ENCODE measurements at regions not wholly inside any gene's neighbourhood (a gene's known extent, or its start where the extent isn't known, plus 50 kb on each side); places are given as distances from the start of the nearest gene placed in this dataset.

- DNase-seq: no peak
Observed at GRCh38 chr7:54963155-54963554, 55.7 kb upstream of the EGFR start.

DNA sequence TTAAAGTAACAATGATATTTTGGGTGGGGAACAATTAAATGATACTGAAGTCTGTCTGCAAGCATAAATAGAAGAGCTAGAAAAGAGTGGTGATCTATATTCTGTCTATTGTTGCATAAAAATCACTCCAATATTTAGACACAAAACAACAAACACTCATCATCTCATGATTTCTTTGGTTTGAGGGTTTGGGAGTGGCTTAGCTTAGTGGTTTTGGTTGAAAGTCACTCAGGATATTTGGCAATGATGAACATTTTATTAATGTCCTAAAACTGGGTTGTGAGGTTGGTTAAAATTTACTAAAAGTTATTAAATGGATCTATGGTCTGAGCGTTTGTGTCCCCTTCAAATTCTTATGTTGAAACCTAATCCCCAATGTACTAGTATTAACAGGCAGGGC is 54.7 kb upstream of the EGFR start:
- DNase-seq: no peak

GRCh38 chr7:54967377-54967776 is 51.4 kb upstream of the EGFR start:
- no peak for DNase-seq

DNA sequence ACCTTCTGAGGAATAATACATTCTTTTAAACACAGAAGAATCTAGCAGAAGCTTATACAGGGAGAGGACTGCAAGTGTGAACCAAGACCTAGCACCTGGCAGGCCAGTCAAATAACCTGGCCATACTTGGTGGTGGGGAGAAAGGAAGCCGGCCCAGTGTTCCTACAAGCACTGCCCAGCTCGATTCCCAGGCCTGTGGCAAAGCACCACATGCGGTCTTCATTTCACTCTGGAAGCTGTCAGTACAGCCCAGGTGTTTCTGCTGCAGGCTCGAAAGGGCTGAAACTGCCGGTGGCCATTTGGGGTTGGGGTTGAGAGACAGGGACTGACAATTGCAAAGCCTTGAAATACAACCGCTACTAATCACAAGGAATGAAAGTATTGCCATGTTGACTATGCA is 50.8 kb upstream of the EGFR start:
- no peak for DNase-seq
